GM21737 (cell line): ENCODE measurements at regions not wholly inside any gene's neighbourhood (a gene's known extent, or its start where the extent isn't known, plus 50 kb on each side); places are given as distances from the start of the nearest gene placed in this dataset.

ENCODE experiments used
- ATAC-seq: cut with Tn5 transposase; IDR thresholded peaks from one replicate; pipeline ENCODE4 v1.9.1; 2021; ENCODE audit warnings: mild to moderate bottlenecking, moderate library complexity; ENCODE audit not compliant: unreplicated experiment

GRCh38 chr7:25863005-25863728 is 288.8 kb upstream of the NFE2L3 start:
- no peak for ATAC-seq

GRCh38 chr7:25863729-25864110 is 288.3 kb upstream of the NFE2L3 start:
- ATAC-seq, result no peak

GRCh38 chr7:25864511-25864910 is 287.5 kb upstream of the NFE2L3 start:
- no peak for ATAC-seq

GRCh38 chr7:25864943-25865751 is 286.9 kb upstream of the NFE2L3 start:
- no peak for ATAC-seq

- ATAC-seq, result no peak
Measured at GRCh38 chr7:25868509-25868908, 283.5 kb upstream of the NFE2L3 start.

- ATAC-seq, result no peak
Measured at GRCh38 chr7:25870574-25870973, 281.4 kb upstream of the NFE2L3 start.

GRCh38 chr7:25876092-25876491 is 275.9 kb upstream of the NFE2L3 start:
- ATAC-seq, result no peak

DNA sequence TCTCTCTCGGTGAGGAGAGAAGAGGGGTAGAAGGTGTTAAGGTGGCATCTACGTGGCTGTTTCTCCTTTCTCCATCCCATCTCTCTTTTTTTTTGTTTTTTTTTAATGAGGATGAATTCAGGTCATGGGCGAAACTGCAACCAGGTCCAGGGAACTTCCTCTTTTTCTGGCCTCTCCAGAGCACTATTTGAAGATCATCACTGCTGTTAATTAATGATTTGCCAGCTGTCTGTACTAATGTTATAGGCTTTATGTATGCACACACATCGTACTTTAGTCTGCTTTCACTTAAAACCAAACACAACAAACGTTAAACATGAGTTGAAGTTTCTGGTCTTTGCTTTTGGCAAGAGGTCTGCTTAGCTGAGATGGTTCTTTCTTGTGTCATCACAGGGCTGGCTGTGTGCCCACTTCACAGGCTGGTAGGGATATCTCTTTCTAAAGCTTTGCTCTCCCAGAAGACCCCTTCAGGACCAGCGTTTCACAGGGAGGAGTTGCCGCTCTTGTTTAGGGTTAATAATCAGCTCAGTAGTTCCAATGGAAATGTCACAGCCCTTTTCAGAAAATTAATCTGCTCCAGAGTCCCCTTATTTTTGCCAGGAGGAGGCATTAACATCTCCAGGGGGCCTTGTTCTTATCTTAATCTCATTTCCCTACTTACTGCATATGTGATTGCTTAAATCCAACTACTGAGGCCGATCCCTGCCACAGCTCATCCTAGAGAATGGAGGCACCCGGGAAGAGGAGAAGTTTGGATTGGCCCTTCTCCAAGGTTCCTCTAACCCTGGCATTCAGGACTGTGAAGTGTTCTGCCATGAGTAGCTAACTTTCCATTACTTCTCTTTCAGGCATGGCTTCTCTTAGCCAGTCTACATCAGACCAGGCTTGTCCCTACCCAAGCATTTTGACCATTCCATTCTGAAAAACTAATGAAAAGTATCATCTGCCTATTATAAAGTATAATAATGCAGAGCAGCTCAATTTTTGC is 273.9 kb upstream of the NFE2L3 start:
- peak; percentile 71 for ATAC-seq

DNA sequence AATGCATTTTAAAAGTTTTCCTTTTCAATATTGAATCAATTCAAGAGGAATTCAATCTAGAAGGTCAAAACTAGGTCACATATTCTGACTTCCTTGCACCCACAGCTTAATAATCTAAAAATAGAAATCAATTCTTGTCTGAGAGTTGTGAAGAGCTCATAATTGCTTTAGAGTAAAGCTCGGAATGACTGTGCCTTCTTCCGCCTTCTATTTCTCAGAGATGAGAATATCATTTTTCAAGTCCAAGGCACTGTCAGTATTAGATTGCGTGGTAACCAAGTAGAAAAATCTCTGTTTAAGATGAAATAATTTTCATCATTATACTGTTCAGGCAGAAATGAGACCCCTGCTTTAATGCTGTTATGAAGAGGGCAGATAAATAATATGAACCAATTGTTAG is 272.2 kb upstream of the NFE2L3 start:
- ATAC-seq, result no peak

DNA sequence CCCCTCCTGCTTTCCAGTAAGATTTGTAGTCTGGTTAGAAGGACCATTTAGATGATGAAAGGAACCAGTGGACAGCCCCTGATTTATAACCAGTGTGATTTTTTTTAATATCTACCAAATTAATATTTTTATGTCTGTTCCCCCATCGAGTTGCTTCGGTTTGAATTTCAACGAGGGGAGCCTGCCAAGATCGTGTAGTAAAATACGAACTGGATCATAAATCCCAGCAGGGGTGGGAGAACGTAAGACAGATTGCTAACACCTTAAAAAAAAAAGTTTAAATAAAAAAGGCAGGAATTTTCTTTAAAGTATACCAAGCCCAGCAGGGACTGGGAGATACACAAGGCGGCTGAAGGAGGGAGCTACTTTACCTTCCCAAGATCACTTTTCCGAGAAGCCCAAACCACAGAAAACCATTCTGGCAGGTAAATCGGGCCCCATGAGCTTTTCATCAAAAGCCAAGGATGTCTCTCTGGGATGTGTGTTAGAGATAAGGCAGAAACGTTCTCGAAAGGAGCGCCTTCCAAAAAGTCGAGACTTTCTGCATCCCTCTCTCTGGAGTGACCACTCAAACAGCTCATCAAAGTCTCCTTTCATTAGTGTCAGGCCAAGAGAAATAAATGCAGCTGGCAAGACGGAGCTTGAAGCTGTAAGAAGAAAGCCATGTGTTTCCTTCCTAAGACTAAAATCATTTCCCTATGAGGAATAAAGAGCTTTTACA is 270.5 kb upstream of the NFE2L3 start:
- ATAC-seq, result no peak

DNA sequence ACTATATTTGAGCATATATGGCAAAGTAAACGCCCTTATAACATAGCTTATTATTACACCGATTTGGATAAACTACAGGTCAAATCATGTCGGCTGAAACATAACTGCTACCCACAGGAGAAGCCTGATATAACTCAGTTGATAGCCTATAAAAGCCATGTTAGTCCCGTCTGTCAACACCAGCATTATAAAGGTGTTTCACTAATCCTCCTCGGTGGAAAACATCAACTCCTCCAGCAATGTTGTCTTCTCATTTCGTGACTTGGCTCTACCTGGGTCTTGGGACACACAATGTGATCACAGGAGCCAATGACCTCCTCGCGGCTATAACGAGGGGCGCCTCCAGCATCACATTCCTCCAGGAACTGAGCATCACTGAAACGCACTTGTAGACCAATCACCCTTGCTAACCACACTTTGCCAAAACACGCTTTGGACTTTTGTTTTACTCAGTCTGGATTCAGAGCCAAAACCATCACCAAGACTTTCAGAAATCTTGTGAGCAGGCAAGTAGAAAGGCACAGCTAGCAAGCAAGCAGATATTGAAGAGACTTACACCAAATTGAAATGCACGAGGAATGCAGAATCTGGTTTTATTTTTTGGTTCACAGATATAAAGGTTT is 269.7 kb upstream of the NFE2L3 start:
- no peak for ATAC-seq

GRCh38 chr7:25884265-25884828 is 267.7 kb upstream of the NFE2L3 start:
- ATAC-seq, result no peak

- ATAC-seq, result no peak
Measured at GRCh38 chr7:25885057-25885576, 266.9 kb upstream of the NFE2L3 start.

DNA sequence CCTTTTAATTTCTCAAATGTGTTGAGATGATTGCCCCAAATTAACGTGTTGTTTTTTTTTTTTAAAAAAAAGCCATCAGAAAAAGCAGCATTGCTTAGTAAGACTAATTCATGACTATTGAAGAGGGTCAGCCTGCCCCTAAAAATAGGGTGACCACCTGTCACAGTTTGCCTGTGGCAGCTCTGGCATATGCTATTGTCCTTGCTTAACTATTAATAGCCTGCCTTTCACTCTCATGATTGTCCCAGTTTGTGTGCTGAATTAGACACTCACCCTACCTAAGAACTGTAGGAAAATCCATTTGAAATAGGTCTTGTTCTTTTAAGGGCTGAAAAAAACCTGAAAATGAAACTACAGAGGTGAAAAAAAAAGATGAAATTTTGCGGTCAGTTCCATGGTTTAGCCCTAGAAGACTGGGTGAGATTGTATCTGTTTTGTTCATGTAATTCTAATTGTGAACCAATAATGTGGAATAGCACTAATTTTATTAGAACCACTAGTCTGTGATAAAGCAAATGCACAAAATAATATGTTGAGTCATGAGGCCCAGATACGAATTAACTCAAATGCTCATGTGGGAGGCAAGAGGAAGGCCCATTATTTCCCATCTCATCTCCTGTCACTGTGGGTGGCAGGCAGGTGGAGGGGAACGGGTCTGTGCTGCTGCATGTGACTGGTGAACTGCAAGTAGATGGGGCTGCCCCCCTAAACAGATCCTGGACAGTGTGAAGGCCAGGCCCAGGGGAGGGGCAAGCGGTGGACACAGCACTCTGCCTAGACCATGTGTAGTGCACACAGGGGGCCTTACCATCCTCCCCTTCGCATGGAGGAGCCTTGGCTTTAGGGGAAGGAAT is 265.4 kb upstream of the NFE2L3 start:
- no peak for ATAC-seq

DNA sequence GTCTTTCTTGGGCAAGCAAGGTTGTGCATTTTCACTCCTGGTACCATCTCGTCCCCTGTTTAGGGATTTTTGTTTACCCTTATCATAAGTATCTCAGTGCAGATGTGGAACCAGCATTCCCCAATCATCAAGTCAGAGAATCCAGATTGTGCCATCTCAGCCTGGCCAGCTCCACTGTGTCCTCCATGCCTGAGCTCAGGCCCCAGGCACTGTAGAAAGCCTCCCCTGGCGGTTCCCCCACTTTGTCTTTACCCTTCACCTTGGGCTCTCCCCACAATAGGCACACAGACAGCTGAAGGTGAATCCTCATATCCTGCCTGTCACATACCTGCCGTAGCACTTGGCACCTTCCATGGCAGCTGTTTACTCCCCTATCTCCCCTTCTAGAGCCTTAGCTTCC is 264.7 kb upstream of the NFE2L3 start:
- ATAC-seq, result no peak

DNA sequence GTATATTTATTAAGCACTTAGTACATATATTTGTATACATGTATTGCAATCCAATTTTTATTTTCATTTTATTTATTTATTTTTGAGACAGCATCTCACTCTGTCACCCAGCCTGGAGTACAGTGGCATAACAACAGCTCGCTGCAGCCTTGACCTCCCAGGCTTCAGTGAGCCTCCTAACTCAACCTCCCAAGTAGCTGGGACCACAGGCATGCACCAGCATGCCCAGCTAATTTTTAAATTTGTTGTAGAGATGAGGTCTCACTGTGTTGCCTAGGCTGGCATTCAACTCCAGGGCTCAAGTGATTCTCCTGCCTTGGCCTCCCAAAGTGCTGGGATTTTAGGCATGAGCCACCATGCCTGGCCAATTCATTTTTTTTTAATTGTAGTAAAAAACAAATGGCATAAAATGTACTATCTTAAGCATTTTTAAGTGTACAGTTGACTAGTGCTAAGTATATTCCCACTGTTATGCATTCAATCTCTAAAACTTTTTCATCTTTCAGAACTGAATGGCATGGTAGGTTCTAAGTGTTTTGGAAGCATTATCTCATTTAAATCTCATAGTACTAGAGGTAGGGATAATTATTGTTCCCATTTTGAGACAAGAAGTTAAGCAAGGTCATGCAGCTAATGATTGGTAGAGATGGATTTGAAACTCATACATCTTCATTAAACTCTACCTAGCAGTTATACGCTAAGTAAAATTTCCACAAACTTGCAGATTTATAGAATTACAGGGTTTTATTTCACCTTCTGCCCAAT is 264.0 kb upstream of the NFE2L3 start:
- no peak for ATAC-seq

- no peak for ATAC-seq
Measured at GRCh38 chr7:25889765-25890164, 262.2 kb upstream of the NFE2L3 start.

GRCh38 chr7:25891591-25891990 is 260.4 kb upstream of the NFE2L3 start:
- no peak for ATAC-seq
